ENCODE measurements at regions not wholly inside any gene's neighbourhood (a gene's known extent, or its start where the extent isn't known, plus 50 kb on each side); places are given as distances from the start of the nearest gene placed in this dataset.
A peak's percentile ranks its signal among the peaks of the same experiment; 100 is the strongest.

DNA sequence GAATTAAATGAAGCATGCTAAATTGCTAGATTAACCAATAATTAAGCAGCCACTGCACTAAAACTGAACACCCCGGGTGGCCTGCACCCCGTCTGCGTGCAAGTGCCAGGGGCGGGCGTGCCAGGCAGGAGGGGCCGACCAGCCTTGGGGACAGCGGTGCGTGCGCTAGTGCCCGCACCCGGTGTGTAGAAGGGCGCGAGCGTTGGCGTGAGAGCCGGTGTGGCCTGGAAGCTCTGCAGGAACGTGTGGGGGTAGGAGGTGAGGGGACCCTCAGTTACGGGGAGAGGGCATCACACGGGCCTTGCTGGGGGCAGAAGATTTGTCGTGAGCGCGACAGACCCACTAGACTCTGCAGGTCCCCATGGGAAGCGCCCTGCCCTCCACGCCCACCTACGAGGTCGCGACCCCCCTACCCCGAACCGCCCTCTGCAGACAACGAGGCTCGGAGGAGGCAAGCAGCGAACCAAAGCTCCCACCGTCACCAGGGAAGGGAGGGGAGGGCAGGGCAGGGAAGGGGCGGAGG is 105.8 kb downstream of the FAM53A start:
- intact Hi-C loops (cut with DNase I, micrococcal nuclease): no loop called here
- H3K36me3 ChIP-seq (ENCODE audit: insufficient read depth, low read length): no peaks in the 10 kb centered on the region
- H3K4me3 ChIP-seq (ENCODE audit: low read length): peak overlapping the region; percentile 12
- ATAC-seq (ENCODE audit: poor library complexity) (no peak), DNase-seq (peak in 3 of 14 experiments; percentile 18 to 56 (median 19))
- H3K9me3 Mint-ChIP-seq: no peaks in the 10 kb centered on the region
- no peak overlapping the region for H3K27ac ChIP-seq (ENCODE audit: low read depth in 1 of 2, low read length in 2 of 2)
- TF ChIP-seq, protein P1, sequence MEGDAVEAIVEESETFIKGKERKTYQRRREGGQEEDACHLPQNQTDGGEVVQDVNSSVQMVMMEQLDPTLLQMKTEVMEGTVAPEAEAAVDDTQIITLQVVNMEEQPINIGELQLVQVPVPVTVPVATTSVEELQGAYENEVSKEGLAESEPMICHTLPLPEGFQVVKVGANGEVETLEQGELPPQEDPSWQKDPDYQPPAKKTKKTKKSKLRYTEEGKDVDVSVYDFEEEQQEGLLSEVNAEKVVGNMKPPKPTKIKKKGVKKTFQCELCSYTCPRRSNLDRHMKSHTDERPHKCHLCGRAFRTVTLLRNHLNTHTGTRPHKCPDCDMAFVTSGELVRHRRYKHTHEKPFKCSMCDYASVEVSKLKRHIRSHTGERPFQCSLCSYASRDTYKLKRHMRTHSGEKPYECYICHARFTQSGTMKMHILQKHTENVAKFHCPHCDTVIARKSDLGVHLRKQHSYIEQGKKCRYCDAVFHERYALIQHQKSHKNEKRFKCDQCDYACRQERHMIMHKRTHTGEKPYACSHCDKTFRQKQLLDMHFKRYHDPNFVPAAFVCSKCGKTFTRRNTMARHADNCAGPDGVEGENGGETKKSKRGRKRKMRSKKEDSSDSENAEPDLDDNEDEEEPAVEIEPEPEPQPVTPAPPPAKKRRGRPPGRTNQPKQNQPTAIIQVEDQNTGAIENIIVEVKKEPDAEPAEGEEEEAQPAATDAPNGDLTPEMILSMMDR (IDR thresholded peaks at IDR 0.05): no peak
- H3K4me3 Mint-ChIP-seq: peak overlapping the region; percentile 78
- H3K4me1 ChIP-seq (ENCODE audit: insufficient read depth, low read length): peaks cover 14% of the 10 kb centered on the region
- H3K9me3 ChIP-seq (ENCODE audit: control insufficient read depth in 1 of 2, insufficient read depth in 1 of 2, low read length in 2 of 2): peaks cover 0 to 5% of the 10 kb centered on the region in 2 experiments
- no peak overlapping the region for H3K27ac Mint-ChIP-seq
- H3K27me3 Mint-ChIP-seq: no peaks in the 10 kb centered on the region
- ChIA-PET POLR2A (no interaction called here), CTCF (no interaction called here)
- H3K36me3 Mint-ChIP-seq (ENCODE audit: low read depth): no peaks in the 10 kb centered on the region
- no peaks in the 10 kb centered on the region for H3K27me3 ChIP-seq (ENCODE audit: control insufficient read depth in 1 of 2, insufficient read depth in 2 of 2, low read length in 2 of 2)
- no peaks in the 10 kb centered on the region for H3K4me1 Mint-ChIP-seq (ENCODE audit: low read depth)

- H3K36me3 Mint-ChIP-seq (ENCODE audit: low read depth): no peaks in the 10 kb centered on the region
- H3K27me3 Mint-ChIP-seq: no peaks in the 10 kb centered on the region
- Histone ChIP-seq H3K36me3 (ENCODE audit: insufficient read depth, low read length) (no peaks in the 10 kb centered on the region), H3K9me3 (ENCODE audit: control insufficient read depth in 1 of 2, insufficient read depth in 1 of 2, low read length in 2 of 2) (peaks cover 0 to 5% of the 10 kb centered on the region in 2 experiments), H3K27me3 (ENCODE audit: control insufficient read depth in 1 of 2, insufficient read depth in 2 of 2, low read length in 2 of 2) (no peaks in the 10 kb centered on the region), H3K4me1 (ENCODE audit: insufficient read depth, low read length) (peaks cover 14% of the 10 kb centered on the region), H3K4me3 (ENCODE audit: low read length) (no peak overlapping the region), H3K27ac (ENCODE audit: low read depth in 1 of 2, low read length in 2 of 2) (no peak overlapping the region)
- ChIA-PET POLR2A (no interaction called here), CTCF (no interaction called here)
- no peak overlapping the region for H3K27ac Mint-ChIP-seq
- H3K4me3 Mint-ChIP-seq: peak overlapping the region; percentile 78
- TF ChIP-seq, protein P1 (IDR thresholded peaks at IDR 0.05): no peak
- no peaks in the 10 kb centered on the region for H3K4me1 Mint-ChIP-seq (ENCODE audit: low read depth)
- no peaks in the 10 kb centered on the region for H3K9me3 Mint-ChIP-seq
- ATAC-seq (ENCODE audit: poor library complexity): no peak
- peak in 1 of 14 experiments; percentile 3 for DNase-seq
- intact Hi-C loops (cut with DNase I, micrococcal nuclease): no loop called here
Observed at GRCh38 chr4:1577822-1578217, 106.3 kb downstream of the FAM53A start.

- ATAC-seq (ENCODE audit: poor library complexity) (no peak), DNase-seq (peak in 1 of 14 experiments; percentile 6)
- H3K4me3 ChIP-seq (ENCODE audit: low read length): no peak overlapping the region
- Mint-ChIP-seq H3K36me3 (ENCODE audit: low read depth) (no peaks in the 10 kb centered on the region), H3K4me3 (peak overlapping the region; percentile 74), H3K9me3 (no peaks in the 10 kb centered on the region), H3K27ac (no peak overlapping the region), H3K27me3 (no peaks in the 10 kb centered on the region), H3K4me1 (ENCODE audit: low read depth) (no peaks in the 10 kb centered on the region)
- H3K9me3 ChIP-seq (ENCODE audit: control insufficient read depth in 1 of 2, insufficient read depth in 1 of 2, low read length in 2 of 2): peaks cover 0 to 2% of the 10 kb centered on the region in 2 experiments
- no peak overlapping the region for H3K27ac ChIP-seq (ENCODE audit: low read depth in 1 of 2, low read length in 2 of 2)
- H3K27me3 ChIP-seq (ENCODE audit: control insufficient read depth in 1 of 2, insufficient read depth in 2 of 2, low read length in 2 of 2): no peaks in the 10 kb centered on the region
- intact Hi-C loops (cut with DNase I, micrococcal nuclease): no loop called here
- TF ChIP-seq, protein P1 (IDR thresholded peaks at IDR 0.05): no peak
- CTCF ChIA-PET: no interaction called here
- POLR2A ChIA-PET: no interaction called here
- peaks cover 14% of the 10 kb centered on the region for H3K4me1 ChIP-seq (ENCODE audit: insufficient read depth, low read length)
- H3K36me3 ChIP-seq (ENCODE audit: insufficient read depth, low read length): no peaks in the 10 kb centered on the region
Observed at GRCh38 chr4:1576961-1577821, 106.9 kb downstream of the FAM53A start.

All from CD4-positive, alpha-beta T cell (primary cell).